ENCODE measurements at regions not wholly inside any gene's neighbourhood (a gene's known extent, or its start where the extent isn't known, plus 50 kb on each side); places are given as distances from the start of the nearest gene placed in this dataset.

DNA sequence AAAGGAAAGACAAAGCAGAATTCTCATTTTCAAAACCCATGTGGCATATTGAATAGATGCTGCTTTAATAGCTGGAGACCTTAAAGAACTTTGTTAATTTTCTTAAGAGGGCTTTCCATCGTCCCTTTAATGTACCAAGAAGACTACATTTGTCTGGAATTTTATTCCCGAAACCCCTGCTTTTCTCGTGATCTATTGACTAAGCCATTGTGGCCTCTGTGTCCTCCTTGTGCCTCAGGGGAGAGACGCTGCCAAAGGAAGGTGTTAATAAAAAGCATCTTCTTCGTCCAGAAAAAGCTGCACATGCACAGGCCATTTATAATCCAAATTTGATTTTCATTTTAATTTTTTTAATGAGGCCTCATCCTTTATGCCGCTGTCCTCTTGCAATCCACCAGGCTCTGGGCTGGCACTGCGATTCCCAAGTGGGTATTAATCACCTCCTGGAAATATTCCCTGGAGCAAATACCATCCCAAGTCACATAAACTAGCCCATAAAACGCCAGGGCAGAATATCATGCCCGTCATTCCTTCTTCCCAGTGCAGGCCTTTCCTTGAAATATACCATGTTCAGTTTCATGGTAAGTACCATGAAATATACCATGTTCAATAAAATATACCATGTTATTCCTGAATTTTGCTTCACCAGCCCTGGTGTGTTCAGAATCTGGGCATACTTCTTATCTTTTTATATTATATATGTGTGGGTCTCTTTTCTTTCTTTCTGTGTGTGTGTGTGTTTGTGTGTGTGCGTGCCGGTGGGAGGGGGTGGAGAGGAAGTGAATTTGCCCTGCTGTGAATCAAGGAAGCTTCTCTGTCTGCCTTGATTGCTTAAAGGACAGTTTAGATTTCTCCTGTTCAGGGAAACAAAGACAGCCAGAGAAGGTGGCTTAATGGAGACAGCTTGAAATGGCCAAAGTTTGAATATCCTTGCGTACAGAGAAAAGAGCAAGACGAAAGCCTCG, 147.6 kb downstream of the PHETA1 start:
- DNase-seq = no peak

DNA sequence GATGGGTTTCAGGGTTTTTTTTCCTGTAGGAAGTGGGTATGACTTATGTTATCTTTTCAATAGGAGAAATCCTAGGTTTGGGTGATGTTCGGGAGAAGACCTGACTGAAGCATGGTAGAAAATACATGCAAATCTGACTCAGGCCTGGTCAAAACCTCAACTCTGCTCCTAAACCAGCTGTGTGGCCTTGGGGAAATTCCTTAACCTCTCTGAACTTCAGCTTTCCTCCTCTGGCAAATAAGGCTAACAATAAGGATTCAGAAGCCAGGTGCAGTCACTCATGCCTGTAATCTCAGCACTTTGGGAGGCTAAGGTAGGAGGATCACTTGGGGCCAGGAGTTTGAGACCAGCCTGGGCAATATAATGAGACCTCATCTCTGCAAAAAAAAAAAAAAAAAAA, 148.5 kb downstream of the PHETA1 start:
- DNase-seq = no peak

DNA sequence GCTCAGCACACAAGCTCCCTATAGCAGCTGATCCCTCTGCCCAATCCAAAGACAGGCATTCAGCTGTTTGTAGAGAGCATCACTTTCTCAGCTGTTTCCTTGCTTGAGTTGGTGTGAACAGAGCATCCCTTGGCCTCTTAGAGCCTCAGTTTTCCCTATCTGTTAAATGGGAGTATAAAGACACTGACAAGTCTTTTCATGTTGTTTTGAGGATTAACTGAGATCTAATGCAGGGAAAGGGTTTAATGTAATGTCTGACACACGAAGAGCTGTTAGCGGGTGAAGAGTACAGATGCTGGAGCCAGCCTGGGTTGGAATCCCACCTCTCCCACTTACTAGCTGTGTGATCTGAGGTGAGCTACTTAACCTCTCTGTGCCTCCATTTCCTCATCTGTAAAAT, 149.5 kb downstream of the PHETA1 start:
- no peak for DNase-seq

DNA sequence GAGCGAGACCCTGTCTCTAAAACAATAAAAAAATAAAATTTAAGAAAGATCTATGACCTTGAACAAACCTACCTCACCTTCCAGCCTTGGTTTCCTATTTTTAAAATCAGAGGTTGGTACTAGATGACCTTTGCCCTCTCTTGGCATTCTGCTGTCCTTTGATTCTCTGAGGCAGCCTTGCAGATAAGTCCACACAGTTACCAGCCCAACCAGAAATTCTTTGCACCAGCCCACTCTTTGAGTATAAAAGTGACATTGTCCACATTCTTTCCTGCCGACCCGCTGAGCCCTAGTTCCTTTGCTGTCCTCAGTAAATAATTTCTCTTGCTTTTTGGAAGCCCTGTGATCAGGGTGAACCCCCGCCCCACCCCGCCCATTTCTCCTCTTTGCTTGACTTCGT, 150.4 kb downstream of the PHETA1 start:
- DNase-seq = no peak

DNA sequence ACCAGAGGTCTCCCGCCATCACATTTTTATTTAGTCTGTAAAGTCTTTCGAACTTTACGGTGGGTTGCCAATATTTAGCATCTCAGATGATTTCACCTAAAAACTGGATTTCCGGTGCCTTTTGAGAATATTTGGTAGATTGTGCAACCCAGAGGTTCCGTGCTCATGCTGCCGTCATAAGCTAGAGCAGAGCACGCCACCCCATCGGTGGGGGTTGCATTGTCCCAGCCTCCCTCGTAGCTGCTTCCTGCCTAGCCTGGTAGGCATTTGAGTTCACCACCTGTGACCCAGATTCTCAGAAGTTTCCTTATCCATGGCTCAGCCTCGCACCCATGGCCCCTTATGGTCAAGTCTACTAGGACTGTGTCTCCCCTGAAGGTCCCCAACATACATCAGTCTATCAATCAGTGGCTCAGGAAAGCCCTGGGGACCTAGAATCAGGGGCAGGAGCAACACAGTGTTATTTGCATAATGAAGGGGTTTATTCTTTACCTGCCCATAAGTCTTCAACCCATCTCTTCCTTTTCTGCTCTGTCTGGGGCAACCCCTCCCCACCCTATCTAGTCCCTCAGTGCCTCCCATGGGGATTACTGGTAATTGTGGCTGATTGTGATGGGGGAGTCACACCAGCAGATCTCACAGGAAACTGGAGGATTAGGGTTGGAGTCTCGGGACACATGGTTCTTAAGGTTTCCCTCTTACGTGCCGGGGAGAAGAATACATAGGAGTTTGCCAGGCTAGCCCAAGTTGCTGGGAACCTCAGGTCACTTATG, 152.3 kb downstream of the PHETA1 start:
- no peak for DNase-seq

DNA sequence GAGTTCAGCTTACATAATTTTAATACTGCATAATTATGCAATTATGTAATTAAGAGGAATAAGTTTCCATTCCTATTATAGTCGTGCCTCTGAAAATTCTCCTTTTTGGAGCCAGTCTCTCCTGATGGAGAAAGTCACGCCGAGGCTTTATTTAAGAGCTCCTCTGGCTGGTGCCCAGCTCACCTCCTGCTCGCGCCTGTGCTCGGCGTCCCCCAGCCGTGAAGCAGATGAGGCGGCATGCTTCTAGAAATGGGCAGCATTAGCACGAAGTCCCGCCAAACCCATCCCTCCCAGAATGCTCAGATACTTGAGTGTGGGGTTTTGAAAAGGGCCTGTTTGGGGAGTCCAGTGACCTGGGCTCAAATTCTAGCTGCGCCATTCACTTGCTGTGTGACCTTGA, 153.0 kb downstream of the PHETA1 start:
- no peak for DNase-seq

DNA sequence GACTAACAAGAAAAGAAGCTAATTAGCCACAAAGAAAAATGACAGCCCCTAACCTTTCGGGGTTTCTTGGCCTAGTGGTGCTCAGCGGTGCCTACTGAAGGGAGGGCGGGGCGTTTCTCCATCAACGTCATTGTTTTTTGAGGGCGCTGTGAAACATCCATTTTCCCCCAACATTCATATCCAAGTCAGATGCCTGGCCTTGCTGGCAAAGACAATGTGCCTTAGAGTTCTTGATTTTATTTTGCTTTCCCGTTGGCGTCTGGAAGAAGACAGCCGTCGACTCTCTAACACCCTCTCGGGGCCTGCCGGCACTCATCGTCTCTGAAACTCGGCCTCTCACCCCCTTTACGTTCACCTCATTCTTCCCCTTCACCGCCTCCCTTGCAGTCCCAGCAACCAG, 154.5 kb downstream of the PHETA1 start:
- no peak for DNase-seq

DNA sequence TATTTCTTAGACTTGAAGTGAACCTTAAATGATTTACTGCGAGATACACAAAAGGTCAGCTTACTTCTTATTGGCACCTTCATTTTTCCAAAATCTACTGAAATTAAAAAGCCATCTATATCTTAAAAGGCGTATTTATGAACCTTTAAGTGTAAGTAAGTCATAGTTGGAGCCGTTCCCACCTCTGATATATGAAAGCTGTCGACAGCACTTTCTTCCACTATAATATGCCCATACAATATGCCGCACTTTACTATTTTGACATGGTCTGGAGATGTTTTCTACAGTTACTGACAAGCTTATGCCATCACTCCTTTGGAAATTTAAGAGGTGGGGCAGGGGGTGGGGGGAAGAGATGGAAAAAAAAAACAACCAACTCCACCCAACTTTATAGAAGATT, 155.3 kb downstream of the PHETA1 start:
- DNase-seq = no peak

DNA sequence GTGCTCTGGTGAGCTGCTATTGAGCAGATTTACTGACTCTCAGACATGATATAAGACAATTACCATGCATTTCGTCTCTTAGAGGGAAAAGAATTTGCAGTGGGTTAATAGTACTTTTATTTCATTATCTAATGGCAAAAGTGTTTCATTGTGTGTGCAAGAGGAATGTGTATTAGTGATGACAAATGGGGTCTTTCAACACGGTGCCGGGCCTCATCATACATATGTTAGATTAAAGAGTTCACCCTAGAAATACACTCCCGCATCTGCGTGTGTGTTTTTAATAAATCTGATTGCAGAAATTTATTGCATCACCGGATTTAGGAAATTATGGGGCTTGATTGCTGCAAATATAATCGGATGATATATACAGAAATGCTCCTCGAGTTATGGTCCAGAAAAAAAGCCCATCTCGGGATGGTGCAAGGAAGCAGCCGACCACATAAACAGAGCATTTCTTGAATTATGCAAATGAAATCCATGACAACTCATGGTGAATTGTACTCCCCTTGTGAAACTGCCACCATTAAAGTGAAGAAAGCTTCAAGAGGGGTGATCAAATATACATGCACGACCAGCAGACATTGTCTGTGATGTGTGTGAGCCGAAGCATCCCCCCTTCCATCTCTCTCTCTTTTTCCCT, 156.0 kb downstream of the PHETA1 start:
- no peak for DNase-seq

DNA sequence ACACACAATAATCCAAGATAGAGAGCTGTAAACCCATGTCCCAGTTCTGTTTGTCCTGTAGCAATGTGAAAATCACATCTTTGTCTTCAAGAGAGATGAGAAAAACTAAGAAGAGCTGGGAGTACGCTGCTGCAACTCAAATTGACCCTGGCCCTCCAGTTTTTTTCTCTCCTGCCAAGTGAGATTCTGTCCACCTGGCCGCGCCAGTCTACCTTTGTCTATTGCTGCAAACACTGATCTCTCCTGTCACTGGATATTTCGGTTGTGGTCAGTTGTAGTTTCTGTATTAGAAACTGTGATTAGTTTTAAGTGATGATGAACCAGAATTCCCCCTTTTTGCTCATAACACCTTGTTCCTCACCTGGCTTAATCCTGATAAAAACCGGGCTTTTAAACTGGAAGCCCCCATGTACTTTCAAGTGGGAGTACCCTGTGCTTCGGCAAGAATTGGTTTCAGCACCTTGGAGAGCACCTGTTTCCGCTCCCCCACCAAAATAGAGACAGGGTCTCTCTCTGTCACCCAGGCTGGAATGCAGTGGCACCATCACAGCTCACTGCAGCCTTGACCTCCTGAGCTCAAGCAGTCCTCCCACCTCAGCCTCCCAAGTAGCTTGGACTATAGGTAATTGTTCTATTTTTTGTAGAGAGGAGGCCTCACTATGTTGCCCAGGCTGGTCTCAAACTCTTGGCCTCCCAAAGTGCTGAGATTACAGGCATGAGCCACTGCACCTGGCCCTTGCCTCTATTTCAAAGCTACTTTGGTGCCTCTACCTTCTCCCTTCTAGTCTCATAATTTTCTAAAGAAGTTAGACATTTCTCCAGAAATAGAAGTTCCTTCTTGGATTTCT, 156.8 kb downstream of the PHETA1 start:
- no peak for DNase-seq

DNA sequence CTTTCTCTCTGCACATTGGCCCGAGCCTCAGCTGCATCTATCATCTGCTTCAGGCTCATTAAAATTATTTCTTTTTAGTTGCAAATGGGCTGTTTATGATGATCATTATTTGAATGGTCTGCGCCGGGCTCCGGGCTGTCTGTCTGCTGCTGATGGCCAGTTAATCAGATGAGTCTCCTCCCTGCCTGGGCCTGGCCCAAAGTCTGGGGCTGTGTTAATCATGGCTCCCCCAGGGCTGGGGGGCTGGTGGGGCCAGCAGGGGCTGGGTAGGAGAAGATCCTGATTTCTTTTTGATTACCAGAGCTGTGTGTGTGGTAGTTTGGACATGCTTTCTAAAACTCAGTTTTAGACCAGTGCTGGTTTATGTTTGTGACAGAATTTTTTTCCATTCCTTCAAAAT, 159.1 kb downstream of the PHETA1 start:
- no peak for DNase-seq

DNA sequence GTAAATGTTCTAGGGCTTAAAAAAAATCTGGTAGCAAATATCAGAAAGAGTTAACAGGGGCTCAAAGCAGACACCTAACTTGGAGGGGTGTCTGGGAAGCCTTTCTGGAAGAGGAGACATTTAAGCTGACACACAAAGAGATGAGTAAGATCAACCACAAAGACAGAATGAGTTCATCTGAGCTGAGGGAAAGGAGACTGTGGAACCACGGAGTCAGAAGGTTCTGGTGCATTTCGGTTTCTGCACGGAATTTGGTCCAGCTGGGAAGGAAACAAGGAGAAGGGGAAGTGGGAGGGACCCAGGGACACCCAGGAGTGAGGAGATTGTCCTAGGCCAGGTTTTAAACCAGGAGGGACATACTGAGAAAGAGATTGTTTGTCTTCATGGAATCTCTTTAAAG, 161.1 kb downstream of the PHETA1 start:
- DNase-seq = no peak

DNA sequence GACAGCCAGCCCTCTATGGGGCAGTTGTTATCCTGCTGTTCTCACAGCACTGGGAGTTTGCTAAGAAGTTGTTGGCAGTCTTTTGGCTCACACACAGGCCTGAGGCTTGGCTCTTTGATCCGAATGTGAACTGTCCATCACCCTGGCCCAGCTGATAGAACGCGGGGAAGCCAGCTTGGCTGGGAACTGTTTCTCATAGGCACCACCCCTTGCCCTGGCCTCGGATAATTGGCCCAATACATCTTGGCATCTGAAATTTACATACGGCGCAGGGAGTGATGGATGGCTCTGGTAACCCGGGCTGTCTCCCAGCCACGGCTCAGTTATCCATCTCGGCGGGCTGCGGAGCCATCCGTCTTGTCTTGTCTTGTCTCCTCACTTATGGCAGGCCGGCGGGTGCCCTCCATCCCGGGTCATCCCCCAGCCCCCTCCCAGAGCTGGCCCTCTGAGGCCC, 164.1 kb downstream of the PHETA1 start:
- no peak for DNase-seq

DNA sequence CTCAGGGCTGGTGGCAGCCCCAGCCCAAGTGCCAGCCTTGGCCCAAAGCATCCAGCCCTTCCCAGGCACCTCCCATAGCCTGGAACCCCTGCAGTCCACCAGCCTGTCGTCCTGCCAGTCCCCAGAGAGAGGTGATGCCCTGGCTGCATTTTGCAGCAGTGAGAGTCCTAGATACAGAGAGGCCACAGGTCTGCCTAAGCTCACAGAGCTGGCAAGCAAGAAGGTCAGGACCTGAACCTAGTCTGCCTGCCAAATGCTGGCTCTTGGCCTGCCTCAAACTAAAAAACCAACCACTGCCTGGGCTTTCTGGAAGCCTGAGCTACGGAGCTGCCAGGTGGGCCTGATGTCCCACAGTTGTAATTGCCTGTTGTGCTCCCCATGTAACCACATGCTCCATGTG, 164.9 kb downstream of the PHETA1 start:
- no peak for DNase-seq

DNA sequence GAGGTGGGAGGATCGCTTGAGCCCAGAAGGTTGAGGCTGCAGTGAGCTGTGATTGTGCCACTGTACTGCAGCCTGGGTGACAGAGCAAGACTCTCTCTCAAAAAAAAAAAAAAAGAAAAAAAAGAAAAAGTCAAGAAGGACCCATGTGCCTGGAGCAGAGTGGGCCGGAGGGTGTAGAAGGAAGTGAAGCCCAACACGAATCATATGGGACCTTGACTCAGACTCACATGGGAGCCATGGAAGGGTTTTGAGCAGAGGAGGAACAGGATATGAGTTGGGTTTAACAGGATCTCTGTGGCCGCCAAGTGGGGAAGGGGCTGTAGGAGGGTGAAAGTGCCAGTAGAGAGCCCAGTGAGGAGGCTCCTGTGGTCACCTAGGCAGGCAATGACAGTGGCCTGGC, 165.4 kb downstream of the PHETA1 start:
- DNase-seq = no peak

DNA sequence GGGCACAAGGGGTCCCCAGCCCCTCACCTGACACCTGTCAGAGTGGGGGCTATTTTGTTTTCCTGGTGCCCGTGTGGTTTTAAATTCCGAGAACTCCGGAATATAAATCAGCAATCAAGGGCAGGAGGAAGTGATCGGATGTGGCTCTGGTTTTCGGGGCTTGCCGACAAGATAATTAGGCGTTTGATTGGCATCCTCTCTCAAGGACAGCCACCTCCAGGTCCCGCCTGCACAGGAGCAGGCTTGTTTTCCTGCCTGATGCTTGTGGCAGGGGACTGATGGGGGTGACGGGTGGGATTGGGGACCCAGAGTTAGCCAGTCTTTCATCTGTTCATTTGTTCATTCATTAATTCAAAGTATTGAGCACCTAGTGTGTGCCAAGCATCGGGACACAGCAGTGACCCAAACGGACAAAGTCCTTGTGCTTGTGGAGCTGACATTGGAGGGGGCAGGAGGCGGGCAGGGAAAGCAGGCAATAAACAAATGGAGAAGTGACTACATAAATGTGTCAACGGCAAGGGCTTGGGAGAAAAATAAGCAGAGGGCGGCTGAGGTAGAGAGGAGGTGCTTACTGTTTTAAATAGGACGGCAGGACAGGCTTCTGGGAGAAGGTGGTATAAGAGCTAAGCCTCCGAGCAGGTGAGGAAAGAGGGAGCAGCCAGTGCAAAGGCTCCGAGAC, 166.5 kb downstream of the PHETA1 start:
- DNase-seq = no peak

DNA sequence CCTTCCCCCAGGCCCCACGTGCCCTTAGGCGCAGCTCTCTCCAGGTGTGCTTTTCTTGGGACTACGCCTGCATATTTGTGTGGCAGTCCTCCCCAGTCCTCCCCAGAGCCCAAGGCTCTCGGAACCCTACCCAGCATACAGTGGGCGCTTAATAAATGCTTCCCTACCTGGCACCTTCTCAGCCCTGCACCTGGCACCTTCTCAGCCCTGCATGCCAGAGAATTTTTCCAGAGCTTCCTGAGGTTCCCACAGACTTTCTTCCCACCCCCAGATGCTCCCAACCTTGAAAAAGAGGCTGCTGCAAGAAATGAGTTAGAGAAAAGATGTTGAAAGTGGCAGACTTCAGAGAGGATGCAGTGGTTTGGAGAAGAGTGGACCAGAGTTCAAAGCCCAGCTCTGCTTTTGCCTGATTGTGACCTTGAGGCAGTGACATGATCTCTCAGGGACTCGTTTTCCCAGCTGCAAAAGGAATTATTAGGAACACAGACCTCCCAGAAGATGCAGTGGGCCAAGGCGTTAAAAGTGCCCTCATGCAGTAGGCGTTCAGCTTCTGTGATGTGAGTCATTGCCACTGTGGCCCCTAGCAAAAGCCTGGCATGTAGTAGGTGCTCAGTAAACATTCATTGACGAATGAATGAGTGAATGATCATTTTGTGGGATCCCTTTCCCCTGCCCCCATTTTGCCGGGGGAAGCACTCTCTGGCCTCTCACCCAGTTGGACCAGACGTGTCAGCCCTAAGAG, 167.2 kb downstream of the PHETA1 start:
- DNase-seq = no peak

DNA sequence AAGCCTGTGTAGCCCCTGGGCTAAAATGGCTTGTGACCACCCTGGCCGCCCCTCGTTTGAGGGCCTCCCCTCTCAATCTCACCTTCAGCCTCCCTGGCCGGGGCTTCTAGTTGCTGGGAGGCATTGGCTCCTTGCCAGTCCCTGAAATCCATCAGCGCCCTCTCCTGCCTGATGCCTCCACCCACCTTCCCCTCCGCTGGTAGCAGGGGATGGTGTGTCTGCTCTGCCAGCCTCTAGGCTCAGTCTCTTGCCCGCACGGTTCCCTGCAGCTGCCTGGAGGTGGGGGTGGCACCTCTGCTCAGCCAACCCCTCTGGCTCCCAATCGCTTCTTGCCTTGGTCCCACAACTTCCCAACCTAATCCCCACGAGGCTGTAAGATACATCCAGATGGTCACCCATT, 167.9 kb downstream of the PHETA1 start:
- DNase-seq = no peak

DNA sequence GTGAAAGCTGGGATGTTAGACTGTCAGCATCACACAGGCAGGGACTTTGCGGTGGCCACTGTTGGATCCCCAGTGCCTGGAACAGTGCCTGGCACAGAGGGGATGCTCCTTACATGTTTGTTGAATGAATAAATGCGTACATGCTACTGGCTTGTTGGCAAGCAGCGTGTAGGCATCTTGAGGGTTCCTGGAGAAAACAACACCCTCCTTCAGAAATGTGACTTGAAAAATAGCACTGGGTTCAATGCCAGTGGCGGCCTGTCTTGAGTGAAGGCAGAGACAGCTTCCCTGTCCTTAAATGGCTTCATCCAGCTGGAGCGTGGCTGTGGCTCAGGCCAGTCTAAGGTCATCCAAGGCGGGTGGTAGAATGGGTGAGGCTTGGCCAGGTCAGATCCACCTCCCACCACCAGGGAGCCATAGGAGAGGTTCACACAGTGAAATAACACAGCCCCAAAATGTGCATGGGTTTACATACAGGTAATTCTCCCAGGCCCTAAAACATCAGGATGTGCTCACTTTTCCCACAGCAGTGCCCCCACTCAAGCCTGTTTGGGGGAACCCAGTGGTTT, 171.4 kb downstream of the PHETA1 start:
- DNase-seq = no peak

DNA sequence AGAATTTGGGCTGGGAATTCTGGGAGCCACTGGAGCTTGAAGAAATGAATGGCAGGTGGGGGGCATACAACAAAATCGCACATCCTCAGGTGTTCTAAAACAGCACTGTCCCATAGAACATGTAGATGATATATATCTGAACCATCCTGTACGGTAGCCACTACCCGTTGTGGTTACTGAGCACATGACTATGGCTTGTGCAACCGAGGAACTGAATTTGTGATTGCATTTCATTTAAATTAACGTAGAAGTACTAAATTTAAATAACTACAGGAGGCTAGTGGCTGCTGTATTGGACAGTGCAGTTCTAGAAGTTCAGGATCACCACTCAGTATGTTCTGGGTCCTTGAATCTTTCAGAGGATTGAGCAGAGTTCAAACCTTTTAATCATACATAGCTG, 172.4 kb downstream of the PHETA1 start:
- DNase-seq = no peak

DNA sequence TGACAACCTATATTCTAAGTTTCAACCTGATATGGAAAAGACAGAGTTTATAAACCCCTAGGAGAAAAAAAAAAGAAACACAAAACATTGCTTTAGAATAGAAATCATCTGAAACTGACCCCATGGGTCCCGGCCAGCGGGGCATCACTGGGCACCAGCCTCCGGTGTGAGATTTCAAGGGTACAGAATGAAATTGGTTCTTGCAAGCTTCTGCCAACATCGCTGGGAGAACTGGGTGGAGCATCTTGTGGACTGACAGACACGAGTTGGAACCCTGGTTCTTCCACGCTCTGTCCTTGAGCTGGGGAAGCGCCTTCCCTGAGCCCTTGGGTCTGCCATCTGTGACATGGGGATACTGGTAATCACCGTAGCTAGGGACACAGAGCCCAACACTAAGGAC, 173.6 kb downstream of the PHETA1 start:
- no peak for DNase-seq
